PC-9 (cell line): ENCODE measurements at regions not wholly inside any gene's neighbourhood (a gene's known extent, or its start where the extent isn't known, plus 50 kb on each side); places are given as distances from the start of the nearest gene placed in this dataset.

Experiments
- CTCF ChIP-seq: fragments of 200-600 bp; sonication (generic); conservative IDR thresholded peaks from 2 replicates; pipeline ENCODE4 v1.6.1; 2017; ENCODE audit warnings: mixed run types, antibody characterized with exemption, mild to moderate bottlenecking, moderate library complexity
- EZH2 ChIP-seq: fragments of 200-600 bp; sonication (generic); IDR thresholded peaks from 2 replicates; pipeline ENCODE4 v1.8.0; 2017; ENCODE audit warnings: antibody characterized with exemption, low read depth

- TF ChIP-seq CTCF (no peak), EZH2 (no peak)
These were observed 270.6 kb downstream of the HAPSTR1 start for GRCh38 chr16:9362050-9362449.
